ENCODE measurements at regions not wholly inside any gene's neighbourhood (a gene's known extent, or its start where the extent isn't known, plus 50 kb on each side); places are given as distances from the start of the nearest gene placed in this dataset.

- Histone ChIP-seq H3K4me1 (ENCODE audit: insufficient read depth, insufficient read length) (no peaks in the 10 kb centered on the region), H3K9me3 (ENCODE audit: insufficient read depth, low read length) (no peaks in the 10 kb centered on the region), H3K27me3 (ENCODE audit: insufficient read depth, insufficient read length) (peaks cover 5% of the 10 kb centered on the region), H3K4me3 (ENCODE audit: insufficient read length, low read depth) (no peak overlapping the region), H3K9ac (ENCODE audit: insufficient read length, low read depth) (no peak overlapping the region), H3K36me3 (ENCODE audit: insufficient read depth, insufficient read length, low read length) (no peaks in the 10 kb centered on the region)
- DNase-seq (ENCODE audit: low read depth, low spot score) = no peak
- TF ChIP-seq ZNF274 (IDR thresholded peaks at IDR 0.05; ENCODE audit: low read depth, low read length) (no peak), YY1 (IDR thresholded peaks at IDR 0.05; ENCODE audit: insufficient read depth, insufficient read length) (no peak), SUZ12 (IDR thresholded peaks at IDR 0.05; ENCODE audit: extremely low read depth, insufficient read depth, insufficient read length) (no peak)
These were observed 218.6 kb downstream of the SEMA6A start for GRCh38 chr5:116355819-116356601.

GRCh38 chr5:116354699-116355098 lies 219.9 kb downstream of the SEMA6A start:
- H3K4me3 ChIP-seq (ENCODE audit: insufficient read length, low read depth) = no peak overlapping the region
- H3K9ac ChIP-seq (ENCODE audit: insufficient read length, low read depth) = no peak overlapping the region
- H3K27me3 ChIP-seq (ENCODE audit: insufficient read depth, insufficient read length) = no peaks in the 10 kb centered on the region
- no peaks in the 10 kb centered on the region for H3K36me3 ChIP-seq (ENCODE audit: insufficient read depth, insufficient read length, low read length)
- H3K4me1 ChIP-seq (ENCODE audit: insufficient read depth, insufficient read length) = no peaks in the 10 kb centered on the region
- no peak for DNase-seq (ENCODE audit: low read depth, low spot score)
- TF ChIP-seq SUZ12 (IDR thresholded peaks at IDR 0.05; ENCODE audit: extremely low read depth, insufficient read depth, insufficient read length) (no peak), ZNF274 (IDR thresholded peaks at IDR 0.05; ENCODE audit: low read depth, low read length) (no peak), YY1 (IDR thresholded peaks at IDR 0.05; ENCODE audit: insufficient read depth, insufficient read length) (no peak)
- no peaks in the 10 kb centered on the region for H3K9me3 ChIP-seq (ENCODE audit: insufficient read depth, low read length)

GRCh38 chr5:116347657-116348056 lies 227.0 kb downstream of the SEMA6A start:
- Histone ChIP-seq H3K9me3 (ENCODE audit: insufficient read depth, low read length) (peaks cover 20% of the 10 kb centered on the region; the same call in 1 of the 2 replicates), H3K4me1 (ENCODE audit: insufficient read depth, insufficient read length) (no peaks in the 10 kb centered on the region), H3K4me3 (ENCODE audit: insufficient read length, low read depth) (no peak overlapping the region), H3K36me3 (ENCODE audit: insufficient read depth, insufficient read length, low read length) (no peaks in the 10 kb centered on the region), H3K9ac (ENCODE audit: insufficient read length, low read depth) (no peak overlapping the region), H3K27me3 (ENCODE audit: insufficient read depth, insufficient read length) (no peaks in the 10 kb centered on the region)
- TF ChIP-seq ZNF274 (IDR thresholded peaks at IDR 0.05; ENCODE audit: low read depth, low read length) = no peak
- TF ChIP-seq SUZ12 (IDR thresholded peaks at IDR 0.05; ENCODE audit: extremely low read depth, insufficient read depth, insufficient read length) = no peak
- no peak for TF ChIP-seq YY1 (IDR thresholded peaks at IDR 0.05; ENCODE audit: insufficient read depth, insufficient read length)
- DNase-seq (ENCODE audit: low read depth, low spot score) = no peak

GRCh38 chr5:116343961-116344360 lies 230.7 kb downstream of the SEMA6A start:
- Histone ChIP-seq H3K36me3 (ENCODE audit: insufficient read depth, insufficient read length, low read length) (no peaks in the 10 kb centered on the region), H3K9me3 (ENCODE audit: insufficient read depth, low read length) (peaks cover 15% of the 10 kb centered on the region; the same call in 1 of the 2 replicates), H3K4me3 (ENCODE audit: insufficient read length, low read depth) (no peak overlapping the region), H3K4me1 (ENCODE audit: insufficient read depth, insufficient read length) (no peaks in the 10 kb centered on the region), H3K27me3 (ENCODE audit: insufficient read depth, insufficient read length) (no peaks in the 10 kb centered on the region), H3K9ac (ENCODE audit: insufficient read length, low read depth) (no peak overlapping the region)
- TF ChIP-seq SUZ12 (IDR thresholded peaks at IDR 0.05; ENCODE audit: extremely low read depth, insufficient read depth, insufficient read length) (no peak), ZNF274 (IDR thresholded peaks at IDR 0.05; ENCODE audit: low read depth, low read length) (no peak), YY1 (IDR thresholded peaks at IDR 0.05; ENCODE audit: insufficient read depth, insufficient read length) (no peak)
- peak; percentile 15 for DNase-seq (ENCODE audit: low read depth, low spot score)

Data from NT2/D1 (cell line).